Cerebellar nuclear complex (tissue), 1 donor: ENCODE measurements at regions not wholly inside any gene's neighbourhood (a gene's known extent, or its start where the extent isn't known, plus 50 kb on each side); places are given as distances from the start of the nearest gene placed in this dataset.

ENCODE experiments used
- DNase-seq, 2 experiments: peaks; one replicate each; lab custom pipeline; 2025; lab: John Stamatoyannopoulos, UW

DNA sequence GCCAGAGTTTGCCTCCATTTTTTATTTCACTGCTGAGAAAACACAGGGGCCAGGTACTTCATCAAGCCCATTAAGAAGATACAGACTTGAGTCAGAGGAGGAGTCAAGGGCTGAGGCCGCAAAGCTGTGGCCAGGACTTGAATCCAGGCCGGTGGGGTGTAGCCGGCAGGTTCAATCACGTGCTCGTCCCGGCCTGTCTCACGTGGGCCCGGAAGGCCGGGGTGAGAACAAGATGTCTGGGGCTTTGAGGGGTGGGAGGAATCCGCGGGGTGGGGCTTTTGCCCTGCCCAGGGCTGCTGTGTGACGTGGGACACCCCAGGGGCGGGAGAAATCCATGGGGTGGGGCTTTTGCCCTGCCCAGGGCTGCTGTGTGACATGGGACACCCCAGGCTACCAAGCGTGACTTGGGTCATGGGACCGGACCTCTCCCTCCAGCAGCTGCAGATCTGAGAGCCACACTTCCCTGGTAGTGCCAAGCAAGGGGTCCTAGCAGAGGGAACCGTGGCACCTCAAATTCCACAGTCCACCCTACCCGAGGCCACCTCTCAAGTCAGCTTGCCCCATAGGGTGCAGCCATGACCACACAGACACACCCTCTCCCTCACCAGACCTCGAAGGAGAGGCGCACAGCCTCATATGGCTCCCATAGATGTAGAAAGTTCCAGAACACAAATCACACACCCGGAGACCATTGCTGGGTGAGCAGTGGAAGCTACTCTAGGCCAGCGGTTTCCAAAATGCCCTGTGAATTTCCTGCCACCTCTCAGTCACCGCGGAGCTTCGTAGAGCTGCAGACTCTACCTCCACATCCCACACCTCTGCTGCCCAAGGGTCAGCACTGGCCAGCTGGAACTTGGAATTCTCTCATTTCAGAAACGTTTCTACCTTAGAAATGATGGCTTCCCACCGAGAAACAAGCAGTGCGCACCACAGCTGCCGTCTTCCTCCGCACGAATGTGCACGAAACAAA is 156.1 kb downstream of the DLL1 start:
- no peak for DNase-seq

DNA sequence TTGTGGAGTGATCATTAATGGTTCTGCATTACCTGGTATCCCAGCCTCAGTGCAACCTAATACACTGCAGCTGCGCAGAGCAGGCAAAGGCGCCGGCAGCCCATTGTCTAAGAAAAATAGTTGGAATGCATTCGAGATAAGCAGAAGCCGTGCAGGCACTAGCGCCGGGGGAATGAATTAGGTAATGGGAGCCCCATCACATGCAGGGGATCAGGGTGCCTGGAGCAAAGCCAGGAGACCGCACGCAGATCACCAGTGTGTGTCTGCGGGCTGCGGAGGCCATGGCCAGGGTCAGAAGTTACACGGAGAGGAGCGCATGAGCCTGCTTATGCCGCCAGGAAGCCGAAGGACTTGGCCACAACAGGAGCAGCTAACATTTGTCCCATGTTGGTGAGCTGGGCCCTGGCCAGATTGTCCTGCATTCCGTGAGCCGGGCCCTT is 156.8 kb downstream of the DLL1 start:
- DNase-seq: no peak

DNA sequence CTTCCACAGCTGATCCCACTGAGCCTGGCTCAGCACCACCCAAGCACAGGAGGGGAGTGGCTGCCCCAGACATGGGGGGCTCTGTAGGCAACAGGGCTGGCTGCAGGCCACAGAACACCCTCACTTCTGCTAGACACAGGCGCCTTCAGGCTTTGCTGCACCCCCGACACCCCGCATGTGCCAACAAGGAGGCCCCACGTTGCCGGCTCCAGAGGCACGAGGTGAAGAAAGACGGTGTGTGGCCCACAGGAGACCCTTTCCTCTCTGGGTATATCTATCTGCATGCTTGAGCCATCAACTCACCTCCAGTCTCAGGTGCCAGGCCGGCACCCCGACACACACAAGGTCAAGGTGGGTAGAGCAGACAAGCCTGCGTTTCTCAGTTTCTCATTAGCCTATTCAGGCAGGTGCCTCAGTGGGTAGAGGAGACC is 158.3 kb downstream of the DLL1 start:
- DNase-seq: no peak

DNA sequence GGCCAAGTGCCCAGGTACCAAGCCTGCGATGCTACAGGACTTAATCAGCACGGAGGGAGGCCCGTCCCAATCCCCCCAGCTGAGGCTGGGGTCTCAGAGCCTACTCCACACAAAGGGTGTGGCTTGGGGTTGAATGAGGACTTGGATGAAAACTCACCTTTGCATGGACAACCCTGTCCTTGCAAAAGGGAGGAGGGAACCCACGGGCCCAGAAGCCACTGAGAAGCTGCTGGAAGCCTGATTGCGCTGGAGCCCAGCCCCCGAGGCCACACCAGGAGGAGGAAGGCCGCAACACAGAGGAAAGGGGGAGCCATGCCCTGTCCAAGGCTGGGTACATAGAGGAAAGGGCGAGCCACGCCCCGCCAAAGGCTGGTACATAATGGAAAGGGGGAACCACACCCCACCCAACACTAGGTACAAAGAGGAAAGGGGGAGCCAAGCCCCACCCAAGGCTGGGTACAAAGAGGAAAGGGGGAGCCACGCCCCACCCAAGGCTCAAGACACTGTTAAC is 158.8 kb downstream of the DLL1 start:
- DNase-seq: no peak

DNA sequence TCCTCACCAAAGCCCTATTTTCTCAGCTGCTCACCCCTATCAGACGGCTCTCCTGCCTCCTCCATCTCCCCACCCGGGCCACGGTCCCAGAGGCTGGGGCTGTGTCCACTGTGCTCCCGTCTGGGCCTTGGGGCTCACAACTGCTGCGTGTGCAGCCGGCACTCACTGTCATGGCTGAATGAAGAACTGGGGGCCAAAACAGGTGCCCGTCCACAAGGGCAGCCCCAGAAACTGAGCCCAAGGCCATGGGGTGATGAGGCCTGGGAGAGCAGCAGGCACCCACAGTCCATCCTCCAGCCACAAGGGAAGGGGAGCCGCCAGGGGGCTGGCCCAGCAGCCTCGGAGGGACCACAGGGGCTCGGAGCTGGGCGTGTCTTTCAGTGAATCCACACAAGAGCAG is 159.5 kb downstream of the DLL1 start:
- DNase-seq: no peak

DNA sequence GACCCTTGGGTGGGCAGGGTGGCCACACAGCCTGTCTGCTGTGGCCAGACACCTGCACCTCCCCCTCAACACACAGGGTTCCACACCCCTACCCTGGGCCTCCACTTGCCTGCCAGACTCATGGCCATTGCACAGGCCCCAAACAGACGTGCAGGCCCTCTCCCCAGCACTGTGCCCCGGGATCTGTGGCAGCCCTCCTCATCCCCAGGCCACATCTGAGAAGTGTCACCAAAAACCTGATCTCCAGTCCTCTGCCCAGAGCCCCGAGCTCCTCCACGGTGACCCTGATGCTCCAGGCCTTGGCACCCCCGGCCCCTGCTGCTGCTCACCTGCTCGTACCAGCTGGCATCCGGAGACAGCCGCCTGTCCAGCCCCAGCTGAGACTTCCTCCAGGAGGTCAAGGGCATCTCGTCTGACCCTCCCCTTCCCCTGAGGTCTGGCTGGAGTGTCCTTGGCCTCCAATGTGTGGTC is 160.1 kb downstream of the DLL1 start:
- no peak for DNase-seq

DNA sequence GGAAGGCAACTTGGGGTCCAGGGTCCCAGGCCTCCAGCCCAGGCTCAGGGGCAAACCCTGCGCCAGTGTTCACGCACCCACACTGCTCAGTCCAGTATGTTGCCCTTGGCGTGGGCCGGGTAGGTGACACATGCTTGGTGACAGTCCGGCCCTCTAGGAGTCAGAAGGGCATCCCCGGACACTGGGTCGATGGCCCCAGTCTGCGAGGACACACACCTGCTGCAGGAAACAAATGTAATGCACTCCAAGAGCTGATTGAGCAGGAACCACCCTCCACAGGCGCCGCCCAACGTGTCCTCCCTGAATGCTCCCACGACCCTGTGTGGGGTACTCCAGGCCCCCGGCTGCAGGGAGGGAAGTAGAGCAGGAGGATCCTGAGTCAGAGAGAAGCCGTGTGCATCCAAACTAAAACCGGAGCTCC is 160.7 kb downstream of the DLL1 start:
- no peak for DNase-seq

DNA sequence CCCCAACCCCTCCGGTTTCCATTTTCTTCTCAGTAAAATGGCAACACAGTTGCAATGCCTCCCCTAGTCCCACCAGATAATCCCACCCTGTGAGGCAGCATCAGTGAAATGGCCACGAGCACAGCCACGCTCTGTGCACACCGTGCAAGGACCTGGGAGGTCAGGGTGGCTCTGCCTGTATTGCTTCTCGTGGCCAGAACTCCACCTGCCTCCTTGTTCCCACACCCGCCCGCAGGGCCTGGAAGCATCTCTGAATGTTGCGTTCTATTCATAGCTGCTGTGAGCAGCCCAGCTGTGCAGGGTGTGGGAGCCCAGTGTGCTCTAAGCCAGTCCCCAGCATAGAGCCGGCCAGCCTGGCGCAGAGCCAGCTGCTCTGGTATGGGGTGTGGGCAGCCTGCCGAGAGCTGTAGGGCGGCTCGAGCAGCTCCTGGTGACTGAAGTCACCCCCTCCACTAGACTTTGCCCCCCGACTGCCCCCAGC is 161.1 kb downstream of the DLL1 start:
- no peak for DNase-seq

DNA sequence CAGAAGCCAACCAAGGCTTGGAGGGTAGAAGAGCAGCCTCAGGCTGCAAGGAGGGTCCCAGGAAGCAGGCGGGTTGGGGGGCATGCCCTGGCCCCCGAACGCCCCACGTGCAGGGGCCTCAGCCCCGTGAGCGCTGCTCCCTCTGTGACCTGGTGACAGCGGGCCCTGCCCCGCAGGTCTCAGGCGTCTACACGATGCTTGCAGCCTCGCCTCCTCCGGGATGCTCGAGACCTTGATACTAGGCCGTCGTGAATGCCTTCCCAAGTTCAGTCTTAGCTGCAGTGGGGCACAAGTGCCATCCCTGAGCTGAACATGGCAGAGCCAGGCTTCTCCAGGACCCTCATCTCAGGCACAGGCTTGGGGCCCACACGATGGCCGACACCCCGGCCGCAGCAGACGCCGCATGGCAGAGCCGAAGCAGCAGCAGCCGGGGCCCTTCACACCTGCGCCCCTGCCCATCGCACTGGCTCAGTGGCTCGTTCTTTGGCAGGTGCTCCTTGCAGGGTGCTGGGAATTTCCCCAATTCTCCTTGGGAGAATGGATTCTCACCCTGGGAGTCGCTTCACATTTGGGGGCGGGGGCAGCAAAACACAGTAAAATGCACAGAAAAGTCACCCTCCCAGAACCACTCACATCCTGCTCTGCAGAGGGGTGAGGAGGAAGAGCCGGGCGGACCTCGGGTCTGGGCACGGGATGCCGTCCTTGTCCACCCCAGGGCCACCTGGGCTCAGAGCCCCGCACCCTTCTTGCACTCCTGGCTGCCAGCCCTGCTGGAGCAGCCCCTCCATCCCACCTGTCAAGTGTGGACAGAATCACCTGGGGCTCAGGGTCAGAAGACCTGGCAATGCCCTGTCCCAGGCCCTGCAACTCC is 161.8 kb downstream of the DLL1 start:
- no peak for DNase-seq

DNA sequence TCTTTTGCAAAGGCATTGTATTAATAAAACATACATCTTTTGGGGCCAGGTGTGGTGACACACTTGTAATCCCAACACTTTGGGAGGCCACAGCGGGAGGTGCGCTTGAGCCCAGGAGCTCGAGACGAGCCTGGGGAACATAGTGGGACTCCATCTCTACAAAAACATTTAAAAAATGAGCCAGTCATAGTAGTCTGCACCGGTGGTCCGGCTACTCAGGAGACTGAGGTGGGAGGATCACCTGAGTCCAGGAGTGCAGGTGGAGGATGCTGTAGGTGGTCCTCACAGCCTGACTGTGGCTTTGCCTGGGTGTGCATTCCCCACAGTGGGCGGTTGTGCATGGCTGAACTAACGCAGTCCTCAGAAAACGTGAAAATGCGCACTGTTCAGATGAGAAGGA is 162.5 kb downstream of the DLL1 start:
- DNase-seq: no peak

DNA sequence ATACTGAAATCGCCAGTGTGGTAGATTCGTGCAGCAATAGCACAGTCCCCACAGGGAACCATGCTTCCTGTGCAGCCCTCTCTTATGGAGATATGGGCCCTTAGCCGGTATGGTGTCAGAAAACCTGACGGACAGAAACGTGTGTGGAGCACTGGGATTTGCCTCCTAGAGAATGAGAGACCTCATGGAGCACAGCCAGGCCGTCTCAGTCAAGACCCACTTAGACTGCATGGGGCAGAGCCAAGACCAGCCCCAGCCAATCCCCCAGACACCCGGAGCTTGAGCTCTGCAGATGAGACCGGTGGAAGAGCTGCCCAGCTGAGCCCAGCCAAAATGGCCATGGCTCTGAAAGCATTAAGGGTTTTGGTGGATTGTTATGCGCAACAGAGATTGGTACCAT is 163.7 kb downstream of the DLL1 start:
- no peak for DNase-seq

DNA sequence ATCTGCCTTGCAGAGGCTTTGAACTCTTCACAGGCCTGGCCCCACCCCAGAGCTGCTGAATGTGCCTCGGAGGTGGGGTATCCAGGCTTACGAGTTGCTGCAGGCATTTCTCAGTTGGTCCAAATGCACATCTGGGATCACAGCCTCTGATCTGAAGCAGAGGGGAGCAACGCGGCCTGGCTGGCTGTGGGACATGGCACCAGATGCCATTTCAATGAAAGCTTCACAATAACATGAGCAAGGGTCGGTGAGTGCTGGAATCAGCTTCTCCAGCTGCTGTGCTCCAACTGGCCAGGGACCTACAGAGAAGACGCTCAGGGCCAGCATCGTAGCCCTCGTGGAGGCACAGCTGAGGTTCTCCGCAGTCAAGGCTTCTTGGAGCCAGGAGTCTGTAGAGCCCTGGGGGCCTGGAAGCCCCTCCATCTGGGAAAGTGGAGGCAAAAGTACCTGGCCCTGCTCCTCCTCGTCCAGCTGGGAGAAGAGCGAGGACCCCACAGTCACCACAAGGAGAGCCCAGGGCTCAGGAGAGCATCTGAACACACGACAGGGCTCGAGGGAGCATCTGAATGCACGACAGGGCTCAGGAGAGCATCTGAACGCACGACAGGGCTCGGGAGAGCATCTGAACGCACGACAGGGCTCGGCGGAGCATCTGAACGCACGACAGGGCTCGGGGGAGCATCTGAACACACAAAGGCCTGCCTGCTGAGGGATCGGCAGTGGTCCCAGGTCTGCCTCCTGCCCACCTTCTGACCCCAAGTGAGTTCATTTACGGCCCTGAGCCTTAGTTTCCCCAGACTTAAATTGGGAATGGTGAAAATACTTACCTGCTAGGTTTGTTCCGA is 165.2 kb downstream of the DLL1 start:
- no peak for DNase-seq

DNA sequence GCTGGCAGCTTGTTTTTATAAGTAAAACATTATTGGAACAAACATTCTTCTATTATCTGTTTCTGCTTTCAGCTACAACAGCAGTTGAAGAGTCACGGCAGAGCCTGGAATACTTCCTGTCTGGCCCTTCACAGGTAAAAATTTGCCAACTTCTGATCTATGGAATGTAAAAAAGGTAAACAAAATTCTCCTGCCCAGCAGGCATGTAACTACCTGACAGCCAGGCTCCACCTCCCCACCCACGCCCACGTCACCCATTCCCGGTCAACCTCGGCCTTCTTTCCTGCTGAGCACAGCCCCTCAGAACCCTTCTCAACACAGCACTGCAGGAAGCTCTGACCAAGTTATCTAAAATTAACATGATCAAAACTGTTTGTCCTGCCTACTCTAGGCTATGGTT is 166.0 kb downstream of the DLL1 start:
- DNase-seq: no peak

DNA sequence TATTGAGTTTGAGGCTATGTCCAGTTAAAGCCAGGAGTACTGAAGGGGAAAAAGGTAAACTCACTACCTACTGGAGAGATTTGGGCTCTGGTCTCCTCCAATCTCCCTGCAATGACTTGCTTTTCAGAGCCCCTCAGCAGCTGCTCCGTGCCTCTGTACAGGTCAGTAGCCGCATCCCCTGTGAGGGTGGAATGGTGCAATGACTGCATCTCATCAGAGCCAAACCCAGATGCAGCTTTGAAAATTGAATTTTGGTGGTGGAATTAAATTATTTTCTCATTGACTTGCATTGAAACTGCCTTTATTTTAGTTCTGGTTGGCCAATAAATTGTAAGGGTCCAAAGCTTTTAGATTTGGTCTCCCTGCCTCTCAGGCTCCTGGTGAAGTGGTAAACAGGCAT is 166.7 kb downstream of the DLL1 start:
- DNase-seq: no peak

DNA sequence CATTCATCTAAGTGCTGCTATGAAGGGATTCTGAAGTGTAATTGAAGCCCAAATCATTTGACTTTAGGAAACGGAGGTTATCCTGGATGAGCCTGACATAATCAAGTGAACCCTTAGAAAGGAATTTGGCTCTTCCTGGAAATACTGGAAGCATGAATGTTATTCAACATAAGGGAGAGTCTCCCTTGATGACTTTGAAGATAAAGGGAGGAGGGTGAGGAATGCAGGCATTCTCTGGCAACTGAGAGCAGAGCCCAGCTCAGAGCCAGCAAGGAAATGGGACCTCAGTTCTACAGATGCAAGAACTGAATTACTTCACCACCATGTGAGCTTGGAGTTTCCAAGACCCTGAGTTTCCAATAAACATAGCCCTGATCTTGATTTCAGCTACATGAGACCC is 168.2 kb downstream of the DLL1 start:
- no peak for DNase-seq

DNA sequence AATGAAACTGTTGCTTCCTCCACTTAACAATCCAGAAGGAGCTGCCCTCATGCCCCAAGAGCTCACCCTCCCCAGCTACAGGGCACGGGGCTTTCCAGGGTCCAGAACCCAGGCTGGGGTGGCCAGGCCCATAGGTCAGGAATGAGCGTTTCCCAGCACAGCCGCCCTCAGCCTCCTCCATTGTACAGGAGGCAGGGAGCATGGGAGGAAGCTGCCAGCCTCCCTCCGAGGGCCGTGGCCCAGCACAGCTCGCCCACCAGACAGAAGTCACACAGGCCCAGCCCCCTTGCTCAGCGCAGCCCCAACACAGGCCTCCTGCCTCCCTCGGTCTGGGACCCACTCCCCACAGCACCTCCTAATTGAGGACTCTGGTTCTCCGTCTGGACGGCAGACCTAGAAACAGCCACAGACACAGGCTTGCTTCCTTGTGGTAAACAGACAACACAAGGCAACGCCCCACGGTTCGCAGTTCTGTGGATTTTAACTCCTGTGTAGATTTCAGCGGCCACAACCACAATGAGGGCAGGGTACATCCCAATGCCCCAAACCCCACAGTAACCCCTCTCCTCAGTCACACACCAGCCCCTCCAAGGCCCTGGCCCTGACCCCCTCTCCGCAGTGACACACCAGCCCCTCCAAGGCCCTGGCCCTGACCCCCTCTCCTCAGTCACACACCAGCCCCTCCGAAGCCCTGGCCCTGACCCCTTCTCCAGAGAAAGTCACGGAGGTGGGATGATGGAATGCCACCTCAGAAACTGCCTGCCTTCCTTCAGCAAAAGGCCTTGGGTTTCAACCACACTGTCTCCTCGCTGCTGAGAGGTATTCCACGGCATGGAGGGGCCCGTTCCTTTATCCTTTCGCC is 173.5 kb downstream of the DLL1 start:
- no peak for DNase-seq

DNA sequence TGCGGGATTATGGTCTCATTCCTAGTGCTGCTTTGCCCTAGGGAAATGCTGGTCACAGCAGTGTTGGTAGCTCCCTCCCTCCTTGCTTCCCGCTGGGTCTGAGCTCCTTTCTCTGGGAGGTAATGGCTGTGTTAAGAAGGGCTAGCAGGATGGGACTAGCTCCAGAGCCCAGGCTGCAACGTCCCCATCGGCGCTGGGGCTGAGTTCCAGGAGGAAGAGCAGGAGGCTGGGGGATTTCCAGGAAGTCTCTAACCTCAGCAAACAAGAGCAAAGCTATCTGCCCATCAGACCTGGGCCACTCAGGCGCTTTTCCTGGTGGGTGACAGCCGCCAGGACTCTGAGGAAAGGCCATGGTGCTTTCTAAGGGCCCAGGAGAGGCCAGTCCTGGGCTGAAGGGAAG is 174.2 kb downstream of the DLL1 start:
- no peak for DNase-seq

DNA sequence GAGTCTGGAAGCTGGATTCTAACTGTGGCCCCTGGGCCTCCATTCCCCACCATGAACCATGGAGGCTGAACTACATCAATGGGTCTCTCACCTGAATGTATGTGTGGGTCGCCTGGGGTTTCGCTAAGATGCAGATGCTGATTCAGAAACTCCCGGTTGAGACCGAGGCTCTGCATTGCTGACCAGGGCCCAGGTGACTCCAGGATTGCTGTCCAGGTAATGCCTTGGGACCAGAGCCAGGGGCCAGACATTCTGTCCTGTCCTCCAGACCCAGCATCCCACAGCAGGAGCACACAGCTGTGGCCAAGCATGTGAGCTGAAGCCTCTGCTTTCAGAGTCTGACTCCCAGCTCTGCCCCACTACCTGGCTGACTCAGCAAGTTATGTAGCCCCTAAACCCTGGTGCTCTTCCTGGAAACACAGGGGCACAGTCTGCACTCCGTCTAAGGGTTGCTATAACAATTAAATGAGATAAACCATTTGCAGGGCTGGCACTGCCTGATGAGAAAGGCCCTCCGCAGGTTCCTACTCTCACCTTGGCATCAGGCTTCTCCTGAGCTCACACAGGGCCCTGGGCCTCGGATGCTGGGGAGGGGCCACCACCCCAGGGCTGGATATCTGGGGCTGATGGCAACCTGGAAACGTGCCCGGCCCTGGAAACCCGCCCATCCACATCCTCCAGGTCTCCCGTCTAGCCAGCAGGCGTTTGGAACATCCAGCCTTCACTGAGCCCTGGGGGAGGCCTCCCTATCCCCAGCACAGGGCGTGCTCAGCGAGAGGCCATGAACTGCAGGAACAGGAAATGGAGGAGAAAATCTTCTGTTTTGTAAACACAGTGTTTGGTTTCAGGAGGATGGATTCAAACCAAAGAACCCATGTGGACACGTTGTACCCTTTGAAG is 175.7 kb downstream of the DLL1 start:
- DNase-seq: no peak

DNA sequence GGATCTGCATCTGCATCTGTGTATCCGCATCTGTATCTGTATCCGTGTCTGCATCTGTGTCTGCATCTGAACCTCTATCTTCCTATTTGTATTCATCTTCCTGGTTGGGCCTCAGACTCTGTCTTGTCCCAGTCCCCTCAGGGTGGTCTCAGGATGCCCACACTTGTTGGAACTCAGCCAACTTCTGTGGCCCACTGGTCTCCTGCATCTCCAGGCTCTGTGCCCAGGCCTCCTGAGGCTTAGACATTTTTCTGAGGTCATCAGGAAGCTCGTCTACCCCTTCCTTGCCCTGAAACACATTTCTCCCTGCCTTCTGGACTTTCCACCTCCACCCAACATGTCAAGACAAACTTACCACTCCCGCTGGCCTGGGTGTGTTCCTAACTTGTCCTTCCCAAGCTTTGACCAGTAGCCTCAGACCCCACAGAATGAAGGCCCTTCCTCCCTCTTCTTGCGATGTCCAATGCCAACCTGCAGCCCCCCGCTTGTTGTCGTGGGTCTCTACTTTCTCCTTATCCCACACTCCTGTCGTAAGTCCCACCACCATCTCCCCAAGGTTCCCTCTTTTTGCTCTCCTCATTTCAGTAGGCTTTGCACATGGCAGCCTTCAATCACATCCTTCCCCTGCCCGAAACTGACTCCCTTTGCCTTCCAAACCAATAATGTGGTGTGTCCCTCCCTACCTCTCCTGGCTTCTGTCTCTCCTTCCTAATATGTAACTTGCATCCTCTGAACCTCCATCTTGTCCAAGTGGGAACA is 176.5 kb downstream of the DLL1 start:
- no peak for DNase-seq
